ENCODE measurements at regions not wholly inside any gene's neighbourhood (a gene's known extent, or its start where the extent isn't known, plus 50 kb on each side); places are given as distances from the start of the nearest gene placed in this dataset.

DNA sequence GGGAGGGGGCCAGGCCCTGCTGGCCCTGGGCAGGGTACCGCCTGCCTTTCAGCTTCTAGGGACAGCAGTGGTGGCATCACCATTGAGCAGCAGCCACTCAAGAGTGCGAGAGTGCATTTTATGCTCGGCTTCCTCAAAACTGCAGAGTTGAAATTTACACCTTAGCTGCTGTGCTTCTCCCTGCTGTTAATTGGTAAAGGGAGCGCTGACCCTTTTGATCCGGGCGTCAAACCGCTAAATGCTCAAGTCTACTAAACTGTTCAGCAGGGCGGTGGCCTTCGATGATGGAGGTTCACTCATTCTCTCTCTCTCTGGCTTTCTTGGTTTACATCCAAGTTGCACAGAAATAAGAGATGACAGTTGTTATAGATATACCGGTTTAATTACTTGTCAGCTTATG is 368.6 kb upstream of the IRX2 start:
- intact Hi-C loops (cut with micrococcal nuclease; ENCODE audit: unreplicated experiment): no loop called here
- BruUV-seq (replicated peaks): no TSS peak
- Histone ChIP-seq H3K4me1 (replicated peaks; ENCODE audit: insufficient read depth) (no peaks in the 10 kb centered on the region), H3K4me2 (no peak overlapping the region), H2AFZ (no peak overlapping the region), H3K9me2 (ENCODE audit: insufficient read depth) (no peaks in the 10 kb centered on the region), H3K9me3 (ENCODE audit: insufficient read depth, low read depth) (no peaks in the 10 kb centered on the region), H3K27ac (no peak overlapping the region), H3F3A (ENCODE audit: insufficient read depth, low read depth) (no peaks in the 10 kb centered on the region), H3K36me3 (ENCODE audit: low read depth) (no peaks in the 10 kb centered on the region), H3K79me2 (ENCODE audit: low read depth) (no peaks in the 10 kb centered on the region), H4K20me1 (ENCODE audit: insufficient read depth) (no peaks in the 10 kb centered on the region), H3K4me3 (no peak overlapping the region), H3K27me3 (ENCODE audit: insufficient read depth, low read depth) (peaks cover 90% of the 10 kb centered on the region)
- POLR2A ChIA-PET (ENCODE audit: unreplicated experiment): no interaction called here
- TF ChIP-seq EZH2 (IDR thresholded peaks at IDR 0.05; ENCODE audit: low read depth): no peak
- no peak for TF ChIP-seq CTCF (conservative IDR thresholded peaks at IDR 0.05)
- DNase-seq: no peak
- CTCF ChIA-PET: no interaction called here

DNA sequence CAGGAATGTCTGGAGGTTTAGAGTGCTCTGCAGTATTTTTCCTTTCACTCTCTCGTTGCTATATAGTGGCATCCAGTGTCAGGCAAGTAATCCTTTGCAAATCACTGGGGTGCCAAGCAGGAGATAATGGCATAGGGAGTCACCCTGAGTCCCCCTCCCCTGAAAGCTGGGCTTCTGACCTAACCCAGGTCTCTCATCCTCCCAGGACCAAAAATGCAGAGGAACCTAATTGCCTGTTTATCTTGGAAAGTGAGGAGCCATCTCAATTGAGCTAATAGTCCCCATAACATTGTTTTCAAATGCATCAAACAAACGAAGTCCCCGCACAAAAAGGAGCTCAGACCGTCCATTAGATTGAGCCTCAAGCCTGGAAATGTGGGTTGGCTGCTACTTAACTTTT is 368.0 kb upstream of the IRX2 start:
- no peak for DNase-seq
- Histone ChIP-seq H3F3A (ENCODE audit: insufficient read depth, low read depth) (no peaks in the 10 kb centered on the region), H3K27me3 (ENCODE audit: insufficient read depth, low read depth) (peaks cover 96% of the 10 kb centered on the region), H3K4me3 (no peak overlapping the region), H4K20me1 (ENCODE audit: insufficient read depth) (no peaks in the 10 kb centered on the region), H3K36me3 (ENCODE audit: low read depth) (no peaks in the 10 kb centered on the region), H3K4me2 (no peak overlapping the region), H2AFZ (no peak overlapping the region), H3K27ac (no peak overlapping the region), H3K79me2 (ENCODE audit: low read depth) (no peaks in the 10 kb centered on the region), H3K9me2 (ENCODE audit: insufficient read depth) (no peaks in the 10 kb centered on the region), H3K9me3 (ENCODE audit: insufficient read depth, low read depth) (no peaks in the 10 kb centered on the region), H3K4me1 (replicated peaks; ENCODE audit: insufficient read depth) (no peaks in the 10 kb centered on the region)
- ChIA-PET POLR2A (ENCODE audit: unreplicated experiment) (no interaction called here), CTCF (no interaction called here)
- no peak for TF ChIP-seq CTCF (conservative IDR thresholded peaks at IDR 0.05)
- no TSS peak for BruUV-seq (replicated peaks)
- intact Hi-C loops (cut with micrococcal nuclease; ENCODE audit: unreplicated experiment): no loop called here

DNA sequence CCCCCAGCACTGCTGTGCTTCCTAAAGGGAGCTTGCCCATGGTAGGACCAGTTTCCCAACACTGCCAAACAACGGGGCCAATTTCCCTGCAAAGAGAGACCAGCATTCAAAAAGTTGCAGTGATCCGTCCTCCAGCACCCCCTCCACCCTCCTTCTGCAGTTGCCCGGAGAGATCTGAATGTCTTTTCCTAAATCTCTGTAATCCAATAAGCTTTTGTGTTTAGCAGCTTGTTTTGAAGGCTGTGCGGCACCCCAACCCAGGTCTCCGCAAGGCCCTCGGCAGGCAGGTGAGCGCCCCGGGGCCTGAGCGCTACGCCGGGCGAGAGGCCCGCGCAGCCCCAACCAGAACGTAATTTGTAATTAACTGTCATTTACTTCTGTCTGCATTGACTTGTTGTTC is 366.9 kb upstream of the IRX2 start:
- no TSS peak for BruUV-seq (replicated peaks)
- DNase-seq: no peak
- H3K79me2 ChIP-seq (ENCODE audit: low read depth): no peaks in the 10 kb centered on the region
- no peak overlapping the region for H3K27ac ChIP-seq
- H3K27me3 ChIP-seq (ENCODE audit: insufficient read depth, low read depth): peaks cover 99% of the 10 kb centered on the region
- H3K36me3 ChIP-seq (ENCODE audit: low read depth): no peaks in the 10 kb centered on the region
- no peaks in the 10 kb centered on the region for H3K9me3 ChIP-seq (ENCODE audit: insufficient read depth, low read depth)
- ChIA-PET POLR2A (ENCODE audit: unreplicated experiment) (no interaction called here), CTCF (no interaction called here)
- H3K4me1 ChIP-seq (replicated peaks; ENCODE audit: insufficient read depth): no peaks in the 10 kb centered on the region
- no peak for TF ChIP-seq CTCF (conservative IDR thresholded peaks at IDR 0.05)
- TF ChIP-seq EZH2 (IDR thresholded peaks at IDR 0.05; ENCODE audit: low read depth): no peak
- intact Hi-C loops (cut with micrococcal nuclease; ENCODE audit: unreplicated experiment): no loop called here
- no peak overlapping the region for H3K4me2 ChIP-seq
- H3K9me2 ChIP-seq (ENCODE audit: insufficient read depth): no peaks in the 10 kb centered on the region
- no peaks in the 10 kb centered on the region for H4K20me1 ChIP-seq (ENCODE audit: insufficient read depth)
- H3K4me3 ChIP-seq: no peak overlapping the region
- no peak overlapping the region for H2AFZ ChIP-seq
- H3F3A ChIP-seq (ENCODE audit: insufficient read depth, low read depth): no peaks in the 10 kb centered on the region
